SU-DHL-6 (cell line): ENCODE measurements at regions not wholly inside any gene's neighbourhood (a gene's known extent, or its start where the extent isn't known, plus 50 kb on each side); places are given as distances from the start of the nearest gene placed in this dataset.
A peak's percentile ranks its signal among the peaks of the same experiment; 100 is the strongest.

ENCODE experiments used
- H2AFZ ChIP-seq: fragments of 200-600 bp; sonication (generic); 2 replicates; pipeline ENCODE4 v1.6.1; 2014; ENCODE audit warnings: low read depth, mild to moderate bottlenecking, moderate library complexity, mixed read lengths, antibody characterized with exemption, low read length; ENCODE audit not compliant: severe bottlenecking
- H3F3A ChIP-seq: fragments of 200-600 bp; shearing (Covaris generic); 2 replicates; pipeline ENCODE4 v1.6.0; 2016; ENCODE audit warnings: antibody characterized with exemption, mild to moderate bottlenecking; ENCODE audit not compliant: insufficient read depth
- H3K27ac ChIP-seq: fragments of 200-600 bp; sonication (generic); 2 replicates; pipeline ENCODE4 v1.5.1; 2016; ENCODE audit warnings: low read depth, mild to moderate bottlenecking, low read length, moderate library complexity, mixed read lengths
- H3K27me3 ChIP-seq: fragments of 200-600 bp; sonication (generic), shearing (Covaris generic); 2 replicates; pipeline ENCODE4 v1.6.0; 2014; ENCODE audit warnings: mild to moderate bottlenecking, low read length
- H3K36me3 ChIP-seq: fragments of 200-600 bp; sonication (generic); 2 replicates; pipeline ENCODE4 v1.6.1; 2014; ENCODE audit warnings: mild to moderate bottlenecking, low read length, mixed read lengths
- H3K4me2 ChIP-seq: fragments of 300-600, 200-600 bp; shearing (Covaris generic), sonication (generic); 2 replicates; pipeline ENCODE4 v1.6.0; 2014; ENCODE audit warnings: low read length, low read depth, mild to moderate bottlenecking; ENCODE audit not compliant: poor library complexity, severe bottlenecking
- H3K4me3 ChIP-seq: fragments of 200-600 bp; sonication (generic); 2 replicates; pipeline ENCODE4 v1.5.1; 2014; ENCODE audit warnings: antibody characterized with exemption, low read length, mild to moderate bottlenecking, mixed read lengths; ENCODE audit not compliant: insufficient read depth, poor library complexity, severe bottlenecking
- H3K79me2 ChIP-seq: fragments of 200-600 bp; sonication (generic); 2 replicates; pipeline ENCODE4 v1.6.1; 2014; ENCODE audit warnings: mild to moderate bottlenecking, low read length, moderate library complexity; ENCODE audit not compliant: insufficient read depth
- H3K9ac ChIP-seq: fragments of 200-600 bp; sonication (generic); 2 replicates; pipeline ENCODE4 v1.7.0; 2014; ENCODE audit warnings: mild to moderate bottlenecking, low read length
- H3K9me2 ChIP-seq: fragments of 200-600 bp; sonication (generic); replicated peaks from 2 replicates; pipeline ENCODE4 v1.6.1; 2014; ENCODE audit warnings: low read length; ENCODE audit not compliant: insufficient read depth
- H3K9me3 ChIP-seq: fragments of 200-600 bp; sonication (generic); 2 replicates; pipeline ENCODE4 v1.6.1; 2014; ENCODE audit warnings: low read length, mixed read lengths; ENCODE audit not compliant: insufficient read depth
- H4K20me1 ChIP-seq: fragments of 200-600 bp; sonication (generic); 2 replicates; pipeline ENCODE4 v1.6.1; 2014; ENCODE audit warnings: low read depth, mild to moderate bottlenecking, antibody characterized with exemption, low read length, moderate library complexity, mixed read lengths
- EZH2phosphoT487 ChIP-seq: fragments of 200-600 bp; sonication (generic), shearing (Covaris generic); conservative IDR thresholded peaks from 2 replicates; pipeline ENCODE4 v1.6.1; 2018; ENCODE audit warnings: mild to moderate bottlenecking, antibody characterized with exemption, low read length, moderate library complexity, mixed read lengths
- TF ChIP-seq, protein P1 (sequence below): fragments of 200-600 bp; sonication (generic); IDR thresholded peaks from one replicate; pipeline ENCODE4 v1.5.1; 2017; ENCODE audit warnings: antibody characterized with exemption, mild to moderate bottlenecking, low read length, moderate library complexity; ENCODE audit not compliant: insufficient read depth, poor library complexity, severe bottlenecking

- Histone ChIP-seq H3K4me2 (peak overlapping the region; percentile 18), H3K4me3 (no peak overlapping the region), H3K9me2 (no peaks in the 10 kb centered on the region), H3K79me2 (no peaks in the 10 kb centered on the region), H3K9ac (no peak overlapping the region; the same call in 1 of the 2 replicates), H3K36me3 (no peaks in the 10 kb centered on the region), H3F3A (peaks cover 20% of the 10 kb centered on the region), H4K20me1 (no peaks in the 10 kb centered on the region), H3K9me3 (no peaks in the 10 kb centered on the region), H3K27ac (peak overlapping the region; percentile 33), H2AFZ (no peak overlapping the region), H3K27me3 (no peaks in the 10 kb centered on the region)
- TF ChIP-seq EZH2phosphoT487: no peak
- TF ChIP-seq, protein P1, sequence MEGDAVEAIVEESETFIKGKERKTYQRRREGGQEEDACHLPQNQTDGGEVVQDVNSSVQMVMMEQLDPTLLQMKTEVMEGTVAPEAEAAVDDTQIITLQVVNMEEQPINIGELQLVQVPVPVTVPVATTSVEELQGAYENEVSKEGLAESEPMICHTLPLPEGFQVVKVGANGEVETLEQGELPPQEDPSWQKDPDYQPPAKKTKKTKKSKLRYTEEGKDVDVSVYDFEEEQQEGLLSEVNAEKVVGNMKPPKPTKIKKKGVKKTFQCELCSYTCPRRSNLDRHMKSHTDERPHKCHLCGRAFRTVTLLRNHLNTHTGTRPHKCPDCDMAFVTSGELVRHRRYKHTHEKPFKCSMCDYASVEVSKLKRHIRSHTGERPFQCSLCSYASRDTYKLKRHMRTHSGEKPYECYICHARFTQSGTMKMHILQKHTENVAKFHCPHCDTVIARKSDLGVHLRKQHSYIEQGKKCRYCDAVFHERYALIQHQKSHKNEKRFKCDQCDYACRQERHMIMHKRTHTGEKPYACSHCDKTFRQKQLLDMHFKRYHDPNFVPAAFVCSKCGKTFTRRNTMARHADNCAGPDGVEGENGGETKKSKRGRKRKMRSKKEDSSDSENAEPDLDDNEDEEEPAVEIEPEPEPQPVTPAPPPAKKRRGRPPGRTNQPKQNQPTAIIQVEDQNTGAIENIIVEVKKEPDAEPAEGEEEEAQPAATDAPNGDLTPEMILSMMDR: no peak
These were observed 747.4 kb downstream of the UQCRFS1 start for GRCh38 chr19:28465371-28466086.

GRCh38 chr19:28463493-28464053 is 749.4 kb downstream of the UQCRFS1 start:
- no peaks in the 10 kb centered on the region for H3K36me3 ChIP-seq
- H3K9ac ChIP-seq: no peak overlapping the region
- no peak for TF ChIP-seq EZH2phosphoT487
- no peaks in the 10 kb centered on the region for H3K9me2 ChIP-seq
- H4K20me1 ChIP-seq: no peaks in the 10 kb centered on the region
- no peak overlapping the region for H3K27ac ChIP-seq
- H2AFZ ChIP-seq: no peak overlapping the region
- H3K27me3 ChIP-seq: no peaks in the 10 kb centered on the region
- no peak overlapping the region for H3K4me2 ChIP-seq
- H3K79me2 ChIP-seq: no peaks in the 10 kb centered on the region
- H3K9me3 ChIP-seq: no peaks in the 10 kb centered on the region
- no peak overlapping the region for H3K4me3 ChIP-seq
- peaks cover 9% of the 10 kb centered on the region for H3F3A ChIP-seq

DNA sequence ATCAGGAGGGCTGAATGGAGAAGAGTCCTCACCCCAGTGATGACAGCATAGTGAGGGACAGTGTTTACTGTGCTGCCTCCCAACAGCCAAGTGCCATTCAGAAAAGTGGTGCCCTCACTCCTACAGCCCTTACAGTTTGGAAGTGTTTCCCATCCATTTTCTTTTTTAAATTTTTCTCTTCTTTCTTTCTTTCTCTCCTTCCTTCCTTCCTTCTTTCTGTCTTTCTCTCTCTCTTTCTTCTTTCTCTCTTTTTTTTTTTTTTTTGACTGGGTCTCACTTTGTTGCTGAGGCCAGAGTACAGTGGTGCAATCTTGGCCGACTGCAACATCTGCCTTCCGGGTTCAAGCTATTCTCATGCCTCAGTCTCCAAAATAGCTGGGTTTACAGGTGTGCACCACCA is 755.3 kb downstream of the UQCRFS1 start:
- TF ChIP-seq, protein P1: no peak
- TF ChIP-seq EZH2phosphoT487: no peak
- H3F3A ChIP-seq: no peaks in the 10 kb centered on the region
- H3K4me3 ChIP-seq: no peak overlapping the region
- no peak overlapping the region for H3K9ac ChIP-seq
- no peak overlapping the region for H3K4me2 ChIP-seq
- H4K20me1 ChIP-seq: no peaks in the 10 kb centered on the region
- no peaks in the 10 kb centered on the region for H3K27me3 ChIP-seq
- no peaks in the 10 kb centered on the region for H3K9me2 ChIP-seq
- H3K9me3 ChIP-seq: no peaks in the 10 kb centered on the region
- H3K27ac ChIP-seq: no peak overlapping the region
- no peaks in the 10 kb centered on the region for H3K36me3 ChIP-seq
- H3K79me2 ChIP-seq: no peaks in the 10 kb centered on the region
- no peak overlapping the region for H2AFZ ChIP-seq

GRCh38 chr19:28456708-28457320 is 756.1 kb downstream of the UQCRFS1 start:
- no peaks in the 10 kb centered on the region for H3K79me2 ChIP-seq
- no peak overlapping the region for H3K4me3 ChIP-seq
- H3K9ac ChIP-seq: no peak overlapping the region
- H2AFZ ChIP-seq: no peak overlapping the region
- no peaks in the 10 kb centered on the region for H3K36me3 ChIP-seq
- no peak overlapping the region for H3K27ac ChIP-seq
- no peak for TF ChIP-seq EZH2phosphoT487
- TF ChIP-seq, protein P1: no peak
- H3F3A ChIP-seq: no peaks in the 10 kb centered on the region
- no peaks in the 10 kb centered on the region for H3K9me2 ChIP-seq
- no peaks in the 10 kb centered on the region for H4K20me1 ChIP-seq
- no peaks in the 10 kb centered on the region for H3K27me3 ChIP-seq
- H3K9me3 ChIP-seq: no peaks in the 10 kb centered on the region
- H3K4me2 ChIP-seq: no peak overlapping the region
